ENCODE measurements at regions not wholly inside any gene's neighbourhood (a gene's known extent, or its start where the extent isn't known, plus 50 kb on each side); places are given as distances from the start of the nearest gene placed in this dataset.
"Not testable (repeated sequence)": the region's sequence is repeated elsewhere in the genome, so short reads cannot be mapped to it uniquely, and the experiment has no call there.

GRCh38 chr1:232575763-232576040 is 54.2 kb downstream of the SIPA1L2 start:
- TF ChIP-seq CTCF (IDR thresholded peaks at IDR 0.05) = no peak
- no peak for TF ChIP-seq POLR2A (IDR thresholded peaks at IDR 0.05)
- TF ChIP-seq POLR2AphosphoS5 (IDR thresholded peaks at IDR 0.05) = no peak
- no peak for TF ChIP-seq EP300 (IDR thresholded peaks at IDR 0.05)
- peaks cover 15% of the 10 kb centered on the region for H3K4me1 ChIP-seq
- no peak overlapping the region for H3K4me3 ChIP-seq
- H3K27me3 ChIP-seq = no peaks in the 10 kb centered on the region
- DNase-seq (ENCODE audit: low spot score in 2 of 2) = no peak
- H3K9me3 ChIP-seq = no peaks in the 10 kb centered on the region
- H3K36me3 ChIP-seq = no peaks in the 10 kb centered on the region
- WGBS = 68% methylated on average over 5 of the region's 5 CpGs
- no peak overlapping the region for H3K27ac ChIP-seq

GRCh38 chr1:232574889-232575762 is 54.8 kb downstream of the SIPA1L2 start:
- 55% methylated on average over 12 of the region's 12 CpGs for WGBS
- no peaks in the 10 kb centered on the region for H3K36me3 ChIP-seq
- no peak overlapping the region for H3K27ac ChIP-seq
- H3K4me1 ChIP-seq = peaks cover 15% of the 10 kb centered on the region
- H3K9me3 ChIP-seq = no peaks in the 10 kb centered on the region
- H3K27me3 ChIP-seq = no peaks in the 10 kb centered on the region
- DNase-seq (ENCODE audit: low spot score in 2 of 2) = no peak
- H3K4me3 ChIP-seq = peak overlapping the region; percentile 1
- no peak for TF ChIP-seq EP300 (IDR thresholded peaks at IDR 0.05)
- no peak for TF ChIP-seq CTCF (IDR thresholded peaks at IDR 0.05)
- no peak for TF ChIP-seq POLR2A (IDR thresholded peaks at IDR 0.05)
- no peak for TF ChIP-seq POLR2AphosphoS5 (IDR thresholded peaks at IDR 0.05)

GRCh38 chr1:232574077-232574476 is 55.9 kb downstream of the SIPA1L2 start:
- TF ChIP-seq POLR2A (IDR thresholded peaks at IDR 0.05) (no peak), POLR2AphosphoS5 (IDR thresholded peaks at IDR 0.05) (no peak), CTCF (IDR thresholded peaks at IDR 0.05) (no peak), EP300 (IDR thresholded peaks at IDR 0.05) (no peak)
- no peak for DNase-seq (ENCODE audit: low spot score in 2 of 2)
- Histone ChIP-seq H3K27me3 (no peaks in the 10 kb centered on the region), H3K4me3 (no peak overlapping the region), H3K9me3 (no peaks in the 10 kb centered on the region), H3K36me3 (no peaks in the 10 kb centered on the region), H3K4me1 (peaks cover 13% of the 10 kb centered on the region), H3K27ac (no peak overlapping the region)
- WGBS = 96% methylated on average over 3 of the region's 3 CpGs

GRCh38 chr1:232571523-232571922 is 58.4 kb downstream of the SIPA1L2 start:
- Histone ChIP-seq H3K27me3 (no peaks in the 10 kb centered on the region), H3K4me1 (peaks cover 27% of the 10 kb centered on the region), H3K9me3 (no peaks in the 10 kb centered on the region), H3K4me3 (no peak overlapping the region), H3K36me3 (no peaks in the 10 kb centered on the region), H3K27ac (no peak overlapping the region)
- 87% methylated on average over 5 of the region's 5 CpGs for WGBS
- no peak for DNase-seq (ENCODE audit: low spot score in 2 of 2)
- TF ChIP-seq CTCF (IDR thresholded peaks at IDR 0.05) (no peak), POLR2A (IDR thresholded peaks at IDR 0.05) (no peak), EP300 (IDR thresholded peaks at IDR 0.05) (no peak), POLR2AphosphoS5 (IDR thresholded peaks at IDR 0.05) (no peak)

- Histone ChIP-seq H3K4me3 (no peak overlapping the region), H3K27ac (no peak overlapping the region), H3K36me3 (no peaks in the 10 kb centered on the region), H3K9me3 (no peaks in the 10 kb centered on the region), H3K4me1 (peaks cover 25% of the 10 kb centered on the region), H3K27me3 (no peaks in the 10 kb centered on the region)
- no peak for TF ChIP-seq POLR2A (IDR thresholded peaks at IDR 0.05)
- TF ChIP-seq EP300 (IDR thresholded peaks at IDR 0.05) = no peak
- TF ChIP-seq CTCF (IDR thresholded peaks at IDR 0.05) = no peak
- no peak for TF ChIP-seq POLR2AphosphoS5 (IDR thresholded peaks at IDR 0.05)
- no peak for DNase-seq (ENCODE audit: low spot score in 2 of 2)
- 40% methylated on average over 5 of the region's 5 CpGs for WGBS
Observed at GRCh38 chr1:232570007-232570406, 59.9 kb downstream of the SIPA1L2 start.

GRCh38 chr1:232569554-232569921 is 60.4 kb downstream of the SIPA1L2 start:
- not testable (repeated sequence) for H3K27ac ChIP-seq; H3K9me3 ChIP-seq; DNase-seq (ENCODE audit: low spot score in 2 of 2); H3K27me3 ChIP-seq; H3K4me3 ChIP-seq; H3K36me3 ChIP-seq
- 93% methylated on average over 11 of the region's 11 CpGs for WGBS
- H3K4me1 ChIP-seq = peaks cover 22% of the 10 kb centered on the region
